ENCODE measurements at regions not wholly inside any gene's neighbourhood (a gene's known extent, or its start where the extent isn't known, plus 50 kb on each side); places are given as distances from the start of the nearest gene placed in this dataset.

- no peak for TF ChIP-seq CTCF (IDR thresholded peaks at IDR 0.05)
- no peak for TF ChIP-seq POLR2A (IDR thresholded peaks at IDR 0.05)
Observed at GRCh38 chr20:59412181-59412580, 111.8 kb downstream of the EDN3 start.

All from Peyer's patch (tissue), 4 donors.